ENCODE measurements at regions not wholly inside any gene's neighbourhood (a gene's known extent, or its start where the extent isn't known, plus 50 kb on each side); places are given as distances from the start of the nearest gene placed in this dataset.

- Histone ChIP-seq H3K79me2 (ENCODE audit: insufficient read depth) (no peaks in the 10 kb centered on the region), H3K4me2 (no peak overlapping the region), H3K27me3 (ENCODE audit: insufficient read depth) (no peaks in the 10 kb centered on the region), H3K9ac (no peak overlapping the region), H3K36me3 (replicated peaks in 1 of 2; ENCODE audit: control insufficient read depth in 1 of 2, insufficient read depth in 2 of 2, low read length in 1 of 2) (no peaks in the 10 kb centered on the region), H3K27ac (ENCODE audit: low read depth in 2 of 2, low read length in 1 of 2) (peak overlapping the region in 1 of 2 experiments; percentile 89; a peak in 2 of 4 replicates), H2AFZ (ENCODE audit: low read depth) (no peak overlapping the region), H3K4me1 (ENCODE audit: control insufficient read depth in 1 of 2, insufficient read depth in 2 of 2, low read depth in 1 of 2, low read length in 1 of 2) (peaks cover 40 to 69% of the 10 kb centered on the region in 2 experiments), H3F3A (replicated peaks; ENCODE audit: insufficient read depth) (peaks cover 20% of the 10 kb centered on the region), H3K4me3 (ENCODE audit: low read depth in 2 of 2, low read length in 1 of 2) (no peak overlapping the region), H4K20me1 (ENCODE audit: insufficient read depth) (no peaks in the 10 kb centered on the region), H3K9me2 (no peaks in the 10 kb centered on the region), H3K9me3 (no peaks in the 10 kb centered on the region)
- ChIA-PET CTCF (no interaction called here), POLR2A (no interaction called here)
- WGBS (ENCODE audit: low lambda C conversion rate) = 96% methylated on average over 5 of the region's 5 CpGs
- TF ChIP-seq NRF1 (IDR thresholded peaks at IDR 0.05; ENCODE audit: low read depth, low read length) (no peak), FOXJ3 (CRISPR knock-in tag; IDR thresholded peaks at IDR 0.05) (no peak), RAD21 (IDR thresholded peaks at IDR 0.05; ENCODE audit: low read length) (no peak), CTCF (IDR thresholded peaks at IDR 0.05) (no peak), SMC3 (IDR thresholded peaks at IDR 0.05; ENCODE audit: low read depth, low read length) (no peak), FOXM1 (IDR thresholded peaks at IDR 0.05; ENCODE audit: low read depth) (no peak)
- TF ChIP-seq, protein P1, sequence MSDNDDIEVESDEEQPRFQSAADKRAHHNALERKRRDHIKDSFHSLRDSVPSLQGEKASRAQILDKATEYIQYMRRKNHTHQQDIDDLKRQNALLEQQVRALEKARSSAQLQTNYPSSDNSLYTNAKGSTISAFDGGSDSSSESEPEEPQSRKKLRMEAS (IDR thresholded peaks at IDR 0.05; ENCODE audit: low read depth) = no peak
- DNase-seq = no peak
Measured at GRCh38 chr5:124654418-124654817, 92.0 kb downstream of the ZNF608 start.

DNA sequence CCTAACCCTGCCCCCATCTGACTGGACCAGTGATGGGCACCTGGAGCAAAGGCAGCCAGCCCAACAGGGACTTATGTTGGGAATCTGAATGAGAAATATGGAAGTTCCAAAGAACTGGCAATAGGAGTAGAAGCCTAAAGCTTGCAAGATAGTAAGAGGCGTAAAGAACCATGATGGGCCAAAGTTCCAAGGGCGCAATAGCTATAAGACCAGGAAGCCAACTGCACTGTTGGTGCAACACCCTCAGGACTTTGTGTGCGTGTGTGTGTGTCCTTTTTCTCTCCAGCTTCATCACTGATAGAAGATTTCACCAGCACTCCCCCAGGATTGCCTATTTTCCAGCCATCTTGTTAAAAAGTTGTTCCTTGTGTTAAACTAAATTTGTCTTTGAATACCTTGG lies 92.8 kb downstream of the ZNF608 start:
- POLR2A ChIA-PET = no interaction called here
- Histone ChIP-seq H3K9me3 (no peaks in the 10 kb centered on the region), H3K27me3 (ENCODE audit: insufficient read depth) (no peaks in the 10 kb centered on the region), H3K4me2 (no peak overlapping the region), H3K79me2 (ENCODE audit: insufficient read depth) (no peaks in the 10 kb centered on the region), H3F3A (replicated peaks; ENCODE audit: insufficient read depth) (peaks cover 20% of the 10 kb centered on the region), H3K36me3 (replicated peaks in 1 of 2; ENCODE audit: control insufficient read depth in 1 of 2, insufficient read depth in 2 of 2, low read length in 1 of 2) (no peaks in the 10 kb centered on the region), H3K27ac (ENCODE audit: low read depth in 2 of 2, low read length in 1 of 2) (peak overlapping the region in 1 of 2 experiments; percentile 22; a peak in 1 of 4 replicates), H3K9ac (no peak overlapping the region), H3K4me1 (ENCODE audit: control insufficient read depth in 1 of 2, insufficient read depth in 2 of 2, low read depth in 1 of 2, low read length in 1 of 2) (peaks cover 44 to 69% of the 10 kb centered on the region in 2 experiments), H4K20me1 (ENCODE audit: insufficient read depth) (no peaks in the 10 kb centered on the region), H2AFZ (ENCODE audit: low read depth) (no peak overlapping the region), H3K9me2 (no peaks in the 10 kb centered on the region), H3K4me3 (ENCODE audit: low read depth in 2 of 2, low read length in 1 of 2) (no peak overlapping the region)
- CTCF ChIA-PET = interaction anchor here (0.8 kb wide), 1 partner anchor 86 kb away, joined by 3 read pairs; no protein-coding TSS in a partner anchor
- 100% methylated on average over 3 of the region's 3 CpGs for WGBS (ENCODE audit: low lambda C conversion rate)
- TF ChIP-seq, protein P2, sequence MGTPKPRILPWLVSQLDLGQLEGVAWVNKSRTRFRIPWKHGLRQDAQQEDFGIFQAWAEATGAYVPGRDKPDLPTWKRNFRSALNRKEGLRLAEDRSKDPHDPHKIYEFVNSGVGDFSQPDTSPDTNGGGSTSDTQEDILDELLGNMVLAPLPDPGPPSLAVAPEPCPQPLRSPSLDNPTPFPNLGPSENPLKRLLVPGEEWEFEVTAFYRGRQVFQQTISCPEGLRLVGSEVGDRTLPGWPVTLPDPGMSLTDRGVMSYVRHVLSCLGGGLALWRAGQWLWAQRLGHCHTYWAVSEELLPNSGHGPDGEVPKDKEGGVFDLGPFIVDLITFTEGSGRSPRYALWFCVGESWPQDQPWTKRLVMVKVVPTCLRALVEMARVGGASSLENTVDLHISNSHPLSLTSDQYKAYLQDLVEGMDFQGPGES (IDR thresholded peaks at IDR 0.05; ENCODE audit: low read depth, low read length) = no peak
- TF ChIP-seq ELF1 (IDR thresholded peaks at IDR 0.05) = no peak
- no peak for DNase-seq

Measured in SK-N-SH (cell line).